Activated CD8-positive, alpha-beta T cell treated with anti-CD3 and anti-CD28 coated beads for 36 hours (primary cell): ENCODE measurements at regions not wholly inside any gene's neighbourhood (a gene's known extent, or its start where the extent isn't known, plus 50 kb on each side); places are given as distances from the start of the nearest gene placed in this dataset.

Source experiments
- ATAC-seq: fragments of 200-7000 bp; cut with Tn5 transposase; one replicate; pipeline ENCODE4 v1.10.0; 2021; ENCODE audit warnings: mild to moderate bottlenecking, moderate library complexity
- CTCF ChIA-PET: fragments of 350-600 bp; sonication (Branson Sonifier 250); formaldehyde crosslinking; loops from one replicate; lab custom pipeline; 2021; ENCODE audit warnings: antibody characterized with exemption; lab: Charles Lee
- POLR2A ChIA-PET: fragments of 350-600 bp; sonication (Branson Sonifier 250); formaldehyde crosslinking; loops from one replicate; lab custom pipeline; 2021; ENCODE audit warnings: antibody characterized with exemption; lab: Charles Lee
- DNase-seq: peaks from one replicate; pipeline ENCODE4 v3.0.0-alpha.2; 2020
- H3K27ac Mint-ChIP-seq: one replicate; pipeline ENCODE4 v1.8.0; 2021; ENCODE audit warnings: mild to moderate bottlenecking, mixed read lengths
- H3K27me3 Mint-ChIP-seq: one replicate; pipeline ENCODE4 v1.8.0; 2021; ENCODE audit warnings: mixed read lengths
- H3K36me3 Mint-ChIP-seq: one replicate; pipeline ENCODE4 v1.8.0; 2021; ENCODE audit warnings: low read depth, mixed read lengths
- H3K4me1 Mint-ChIP-seq: one replicate; pipeline ENCODE4 v1.8.0; 2021; ENCODE audit warnings: low read depth, mixed read lengths
- H3K4me3 Mint-ChIP-seq: one replicate; pipeline ENCODE4 v1.8.0; 2021; ENCODE audit warnings: mild to moderate bottlenecking, moderate library complexity, mixed read lengths
- H3K9me3 Mint-ChIP-seq: one replicate; pipeline ENCODE4 v1.8.0; 2021; ENCODE audit warnings: mixed read lengths
- intact Hi-C: fragments of 100-400 bp; cut with micrococcal nuclease; formaldehyde crosslinking; loops from one replicate; pipeline ENCODE4 v1.10.0; 2022
- TF ChIP-seq, protein P1 (sequence below): fragments of 200-600 bp; IDR thresholded peaks from one replicate; pipeline ENCODE4 v1.8.0; 2022; ENCODE audit warnings: antibody characterized with exemption, mild to moderate bottlenecking

DNA sequence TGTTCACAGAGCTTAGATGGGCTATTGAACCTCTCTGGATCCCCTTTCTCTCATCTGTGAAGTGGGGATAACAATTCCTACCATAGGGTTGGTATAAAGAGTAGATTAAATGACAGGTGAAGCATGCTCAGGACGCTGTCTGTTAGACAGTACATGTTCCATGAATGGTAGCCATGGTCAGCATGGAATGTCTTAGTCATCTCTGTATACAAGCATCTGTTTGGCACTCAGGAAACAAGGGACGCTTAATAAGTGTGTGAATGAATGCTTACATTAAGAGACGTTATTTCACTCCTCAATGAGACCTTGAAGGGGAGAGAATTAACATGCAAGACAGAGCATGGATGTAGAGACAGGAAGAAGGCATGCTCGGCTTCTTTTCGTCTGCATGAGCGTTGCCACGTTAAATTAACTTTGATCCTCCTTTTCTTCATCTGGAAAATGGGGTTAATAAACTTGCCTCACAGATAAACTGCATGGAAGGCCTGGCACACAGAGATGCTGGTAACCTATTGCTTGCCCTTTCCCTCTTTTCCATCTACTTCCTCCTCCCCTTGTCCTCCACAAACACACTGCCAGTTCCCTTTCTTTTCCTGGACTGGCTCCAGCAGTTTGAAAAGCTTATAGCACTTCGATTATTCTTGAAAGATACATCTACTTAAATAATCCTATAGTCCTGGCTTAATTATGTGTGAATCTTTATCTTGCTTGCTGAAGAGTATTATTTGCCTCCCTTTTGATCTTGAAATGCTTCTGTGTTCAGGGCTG lies 267.2 kb upstream of the MTNR1B start:
- Mint-ChIP-seq H3K4me1 (no peaks in the 10 kb centered on the region), H3K36me3 (no peaks in the 10 kb centered on the region), H3K27me3 (no peaks in the 10 kb centered on the region), H3K4me3 (no peak overlapping the region), H3K9me3 (no peaks in the 10 kb centered on the region), H3K27ac (no peak overlapping the region)
- TF ChIP-seq, protein P1, sequence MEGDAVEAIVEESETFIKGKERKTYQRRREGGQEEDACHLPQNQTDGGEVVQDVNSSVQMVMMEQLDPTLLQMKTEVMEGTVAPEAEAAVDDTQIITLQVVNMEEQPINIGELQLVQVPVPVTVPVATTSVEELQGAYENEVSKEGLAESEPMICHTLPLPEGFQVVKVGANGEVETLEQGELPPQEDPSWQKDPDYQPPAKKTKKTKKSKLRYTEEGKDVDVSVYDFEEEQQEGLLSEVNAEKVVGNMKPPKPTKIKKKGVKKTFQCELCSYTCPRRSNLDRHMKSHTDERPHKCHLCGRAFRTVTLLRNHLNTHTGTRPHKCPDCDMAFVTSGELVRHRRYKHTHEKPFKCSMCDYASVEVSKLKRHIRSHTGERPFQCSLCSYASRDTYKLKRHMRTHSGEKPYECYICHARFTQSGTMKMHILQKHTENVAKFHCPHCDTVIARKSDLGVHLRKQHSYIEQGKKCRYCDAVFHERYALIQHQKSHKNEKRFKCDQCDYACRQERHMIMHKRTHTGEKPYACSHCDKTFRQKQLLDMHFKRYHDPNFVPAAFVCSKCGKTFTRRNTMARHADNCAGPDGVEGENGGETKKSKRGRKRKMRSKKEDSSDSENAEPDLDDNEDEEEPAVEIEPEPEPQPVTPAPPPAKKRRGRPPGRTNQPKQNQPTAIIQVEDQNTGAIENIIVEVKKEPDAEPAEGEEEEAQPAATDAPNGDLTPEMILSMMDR = no peak
- ATAC-seq = no peak
- ChIA-PET POLR2A (no interaction called here), CTCF (no interaction called here)
- intact Hi-C loops = no loop called here
- DNase-seq = no peak

GRCh38 chr11:92702805-92703448 lies 266.5 kb upstream of the MTNR1B start:
- Mint-ChIP-seq H3K4me1 (no peaks in the 10 kb centered on the region), H3K9me3 (no peaks in the 10 kb centered on the region), H3K36me3 (no peaks in the 10 kb centered on the region), H3K4me3 (no peak overlapping the region), H3K27me3 (no peaks in the 10 kb centered on the region), H3K27ac (no peak overlapping the region)
- ATAC-seq (no peak), DNase-seq (no peak)
- ChIA-PET CTCF (no interaction called here), POLR2A (no interaction called here)
- intact Hi-C loops = no loop called here
- TF ChIP-seq, protein P1 = no peak

DNA sequence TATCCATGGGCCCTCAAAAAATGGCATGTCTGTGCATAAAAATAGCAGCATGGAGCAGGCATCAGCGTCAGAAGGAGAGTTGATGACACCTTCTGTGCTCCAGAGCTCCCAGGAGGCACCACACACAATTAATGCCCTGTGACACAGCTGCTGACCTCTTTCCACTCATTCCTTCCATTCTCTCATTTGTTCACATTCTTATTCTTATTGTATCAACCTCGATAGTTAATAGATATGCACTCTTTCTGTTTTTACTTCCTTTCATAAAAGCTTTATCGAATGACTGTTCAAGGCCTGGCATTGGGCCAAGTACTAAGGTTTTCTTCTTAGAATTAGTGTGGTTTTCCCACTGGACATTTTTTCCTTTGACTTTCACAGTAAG lies 266.0 kb upstream of the MTNR1B start:
- DNase-seq (no peak), ATAC-seq (no peak)
- no peaks in the 10 kb centered on the region for H3K4me1 Mint-ChIP-seq
- ChIA-PET CTCF (no interaction called here), POLR2A (no interaction called here)
- H3K27me3 Mint-ChIP-seq = no peaks in the 10 kb centered on the region
- no peaks in the 10 kb centered on the region for H3K9me3 Mint-ChIP-seq
- no peak overlapping the region for H3K4me3 Mint-ChIP-seq
- H3K36me3 Mint-ChIP-seq = no peaks in the 10 kb centered on the region
- TF ChIP-seq, protein P1 = no peak
- intact Hi-C loops = no loop called here
- no peak overlapping the region for H3K27ac Mint-ChIP-seq

DNA sequence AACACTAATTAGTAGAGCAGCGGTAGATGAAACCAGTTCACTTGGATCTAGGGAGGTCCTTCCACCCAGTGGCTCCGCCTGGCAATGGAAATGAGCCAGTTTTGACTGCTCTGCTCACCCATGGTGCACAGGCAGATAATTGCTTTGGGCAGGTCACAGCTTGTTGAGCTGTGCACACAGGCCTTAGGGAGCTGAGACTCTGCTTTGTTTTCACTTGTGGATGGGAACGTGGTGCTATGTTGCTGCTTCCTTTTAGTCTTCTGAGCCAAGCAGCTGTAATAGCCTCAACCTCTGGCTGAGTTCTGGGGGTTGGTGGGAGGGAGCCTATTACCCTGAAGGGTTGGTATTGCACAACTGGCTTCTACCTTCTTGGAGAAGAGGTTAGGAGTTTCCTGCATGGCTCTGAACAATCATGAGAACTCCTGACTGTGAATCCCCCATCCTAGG lies 262.3 kb upstream of the MTNR1B start:
- intact Hi-C loops = no loop called here
- Mint-ChIP-seq H3K27ac (no peak overlapping the region), H3K36me3 (no peaks in the 10 kb centered on the region), H3K4me1 (no peaks in the 10 kb centered on the region), H3K4me3 (no peak overlapping the region), H3K9me3 (no peaks in the 10 kb centered on the region), H3K27me3 (no peaks in the 10 kb centered on the region)
- POLR2A ChIA-PET = no interaction called here
- DNase-seq (no peak), ATAC-seq (no peak)
- CTCF ChIA-PET = no interaction called here
- TF ChIP-seq, protein P1 = no peak

DNA sequence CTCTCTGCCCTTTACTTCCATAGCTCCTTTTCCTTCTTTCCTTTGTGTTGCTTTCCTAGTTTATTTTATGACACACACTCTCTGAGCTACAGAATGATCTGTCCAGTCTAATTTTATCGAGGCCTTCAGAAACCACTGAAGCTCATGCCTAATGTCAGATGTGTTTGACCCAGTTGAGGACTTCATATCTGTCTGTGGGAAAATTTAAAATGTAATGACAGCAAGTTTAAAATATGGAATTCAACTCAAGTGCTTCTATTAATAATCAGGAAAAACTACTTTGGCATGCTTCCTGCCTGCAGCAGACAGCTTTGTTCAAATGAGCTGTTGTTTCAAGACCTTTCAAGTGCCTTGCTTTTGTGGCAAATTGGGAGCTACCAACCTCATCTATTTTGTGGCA lies 261.8 kb upstream of the MTNR1B start:
- CTCF ChIA-PET = no interaction called here
- H3K27me3 Mint-ChIP-seq = no peaks in the 10 kb centered on the region
- H3K9me3 Mint-ChIP-seq = no peaks in the 10 kb centered on the region
- TF ChIP-seq, protein P1 = no peak
- H3K27ac Mint-ChIP-seq = no peak overlapping the region
- H3K4me3 Mint-ChIP-seq = no peak overlapping the region
- no peaks in the 10 kb centered on the region for H3K36me3 Mint-ChIP-seq
- ATAC-seq (no peak), DNase-seq (no peak)
- POLR2A ChIA-PET = no interaction called here
- no peaks in the 10 kb centered on the region for H3K4me1 Mint-ChIP-seq
- intact Hi-C loops = no loop called here
